Aorta (tissue), 5 donors: ENCODE measurements at regions not wholly inside any gene's neighbourhood (a gene's known extent, or its start where the extent isn't known, plus 50 kb on each side); places are given as distances from the start of the nearest gene placed in this dataset.
A peak's percentile ranks its signal among the peaks of the same experiment; 100 is the strongest.

Experiments
- ATAC-seq: fragments of 200-7000 bp; cut with Tn5 transposase; one replicate; pipeline ENCODE4 v1.9.1; 2022; ENCODE audit warnings: moderate library complexity; ENCODE audit not compliant: low FRiP score
- DNase-seq, 2 donors: peaks; one replicate each; pipeline ENCODE4 v3.0.0-alpha.2; 2020
- H3K27ac ChIP-seq, 2 donors: one replicate each; pipeline ENCODE4 v1.5.1; 2013; ENCODE audit warnings: low read length in 2 of 2, mild to moderate bottlenecking in 2 of 2, moderate library complexity in 2 of 2, control low read depth in 1 of 2, inconsistent platforms in 1 of 2, low read depth in 1 of 2
- H3K27me3 ChIP-seq, 2 donors: one replicate each; pipeline ENCODE4 v1.6.1; 2013; ENCODE audit warnings: control low read depth in 1 of 2, low read length in 1 of 2, mild to moderate bottlenecking in 1 of 2, moderate library complexity in 1 of 2; ENCODE audit not compliant: insufficient read depth in 2 of 2, control insufficient read depth in 1 of 2
- H3K36me3 ChIP-seq, 2 donors: one replicate each; pipeline ENCODE4 v1.6.1; 2013; ENCODE audit warnings: control low read depth in 1 of 2, low read length in 1 of 2, mild to moderate bottlenecking in 1 of 2; ENCODE audit not compliant: insufficient read depth in 2 of 2, control insufficient read depth in 1 of 2
- H3K4me1 ChIP-seq, 2 donors: one replicate each; pipeline ENCODE4 v1.6.1; 2013; ENCODE audit warnings: low read length in 2 of 2, control low read depth in 1 of 2, mild to moderate bottlenecking in 1 of 2, moderate library complexity in 1 of 2; ENCODE audit not compliant: insufficient read depth in 2 of 2, control insufficient read depth in 1 of 2
- H3K4me3 ChIP-seq, 2 donors: one replicate each; pipeline ENCODE4 v1.5.1; 2013; ENCODE audit warnings: low read length in 2 of 2, control low read depth in 1 of 2, mild to moderate bottlenecking in 1 of 2
- H3K9me3 ChIP-seq: one replicate; pipeline ENCODE4 v1.6.1; 2013; ENCODE audit warnings: mild to moderate bottlenecking, low read length; ENCODE audit not compliant: control insufficient read depth
- WGBS, 2 donors: extraction: QIAGEN DNeasy Blood & Tissue Kit; methylation state at CpG; one replicate each; pipeline ENCODE4 v1.1.7; 2013; 5-methylcytosine and 5-hydroxymethylcytosine counted together
- intact Hi-C, 2 donors: fragments of 100-400 bp; cut with DNase I; formaldehyde crosslinking; loops; one replicate each; pipeline versions ENCODE4 v1.14.2 to v1.15.0; 2022
- donor health status: healthy with polysubstance abuse.
- donor health status: Bipolar disorder and iron deficiency.
- donor health status: DM: no; HTN: no; CAD: no.
- donor health status: DM: no; HTN: no; CAD: no.
- donor health status: DM: yes; HTN: yes; CAD: no.

DNA sequence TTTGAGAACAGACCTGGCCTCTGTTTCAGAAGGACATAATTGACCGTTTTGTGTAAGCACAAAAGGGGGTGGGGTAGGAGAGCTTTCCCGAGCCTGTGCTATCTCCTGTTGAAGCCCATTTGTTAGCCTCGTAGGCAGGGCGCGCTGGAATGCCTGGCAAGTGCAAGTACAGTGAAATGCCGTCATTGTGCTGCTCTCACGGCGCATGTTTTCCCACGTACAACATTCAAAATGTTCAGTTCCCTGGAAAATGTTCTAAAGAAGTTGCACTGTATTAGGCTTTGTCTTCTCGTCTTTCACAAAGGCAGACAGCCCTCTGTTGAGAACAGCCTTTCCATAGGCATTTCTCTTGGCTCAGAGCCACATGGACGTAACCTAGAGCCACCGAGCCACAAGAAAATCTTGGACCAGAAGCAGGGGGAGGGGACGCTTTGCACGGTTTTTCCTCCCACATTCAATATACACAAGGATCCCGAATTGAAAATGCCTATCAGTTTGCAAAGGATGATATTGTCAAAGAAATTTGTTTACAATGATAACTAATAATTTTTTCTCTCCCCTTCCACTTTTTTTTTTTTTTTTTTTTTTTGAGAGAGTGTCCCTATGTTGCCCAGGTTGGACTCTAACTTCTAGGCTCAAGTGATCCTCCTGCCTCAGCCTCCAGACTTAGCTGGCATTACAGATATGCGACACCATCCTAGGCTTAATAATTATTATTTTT is 54.6 kb upstream of the RAPGEF2 start:
- Histone ChIP-seq H3K9me3 (no peaks in the 10 kb centered on the region), H3K27me3 (no peaks in the 10 kb centered on the region), H3K27ac (peak overlapping the region in 1 of 2 donors; percentile 62), H3K4me3 (peak overlapping the region in 1 of 2 donors; percentile 26), H3K36me3 (no peaks in the 10 kb centered on the region), H3K4me1 (peaks cover 0 to 6% of the 10 kb centered on the region in 2 donors)
- 8 to 11% methylated on average over 16 of the region's 16 CpGs for WGBS, 2 donors
- peak; percentile 75 for ATAC-seq
- DNase-seq, result peak; percentile 74 to 84
- intact Hi-C loops, result loop anchor here in 1 of 2 donors (10.0 kb wide), 1 partner anchor 126 kb away; no protein-coding TSS in a partner anchor

- no peak for ATAC-seq
- H3K36me3 ChIP-seq, result no peaks in the 10 kb centered on the region
- WGBS, 2 donors, result 57 to 75% methylated on average over 2 of the region's 2 CpGs
- H3K27me3 ChIP-seq, result no peaks in the 10 kb centered on the region
- H3K27ac ChIP-seq, result no peak overlapping the region
- DNase-seq, result no peak
- peaks cover 0 to 6% of the 10 kb centered on the region in 2 donors for H3K4me1 ChIP-seq
- no peak overlapping the region for H3K4me3 ChIP-seq
- intact Hi-C loops, result loop anchor here in 1 of 2 donors (10.0 kb wide), 1 partner anchor 125 kb away; no protein-coding TSS in a partner anchor
- no peaks in the 10 kb centered on the region for H3K9me3 ChIP-seq
Observed at GRCh38 chr4:159049780-159050375, 53.0 kb upstream of the RAPGEF2 start.

DNA sequence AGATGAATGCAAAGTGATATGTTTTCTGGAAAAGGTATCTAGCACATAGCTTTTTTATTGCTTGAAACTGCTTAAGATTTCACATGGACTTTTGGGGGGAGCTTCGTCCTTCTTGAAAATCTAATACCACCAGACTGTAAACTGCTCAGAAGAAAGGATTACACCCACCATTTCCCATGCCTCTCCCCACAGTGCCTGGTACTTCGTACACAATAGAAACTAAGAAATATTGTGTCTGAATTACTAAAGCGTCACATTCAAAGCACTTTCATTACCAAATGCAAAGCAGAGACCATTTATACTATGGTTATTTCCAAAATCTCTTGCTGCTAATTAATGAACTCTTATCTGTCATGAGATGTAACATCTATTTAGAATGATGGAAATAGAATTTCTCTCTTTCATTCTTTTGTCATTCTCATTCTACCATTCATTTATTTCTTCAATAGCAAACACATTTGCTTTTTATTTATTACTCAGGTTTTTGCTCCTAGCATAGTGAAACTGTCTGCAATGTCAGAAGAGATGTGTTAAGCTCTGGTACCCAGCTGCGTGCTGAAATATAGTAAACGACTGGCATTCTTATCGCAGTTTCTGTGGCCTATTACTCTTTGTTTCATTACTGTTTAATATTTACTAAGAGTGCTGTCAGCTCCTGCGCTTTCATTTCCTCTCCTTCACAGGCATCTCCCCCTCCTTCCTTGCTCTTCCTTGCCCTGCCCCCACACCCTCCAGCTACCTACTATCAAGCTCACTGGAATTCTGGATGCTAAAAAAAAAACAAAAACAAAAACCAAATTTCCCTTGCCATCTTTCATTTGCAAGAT is 51.4 kb upstream of the RAPGEF2 start:
- Histone ChIP-seq H3K36me3 (no peaks in the 10 kb centered on the region), H3K27me3 (no peaks in the 10 kb centered on the region), H3K4me1 (peaks cover 0 to 6% of the 10 kb centered on the region in 2 donors), H3K9me3 (no peaks in the 10 kb centered on the region), H3K4me3 (no peak overlapping the region), H3K27ac (no peak overlapping the region)
- intact Hi-C loops, result no loop called here
- DNase-seq (no peak), ATAC-seq (no peak)
- WGBS, 2 donors, result 69% methylated on average over 7 of the region's 7 CpGs

DNA sequence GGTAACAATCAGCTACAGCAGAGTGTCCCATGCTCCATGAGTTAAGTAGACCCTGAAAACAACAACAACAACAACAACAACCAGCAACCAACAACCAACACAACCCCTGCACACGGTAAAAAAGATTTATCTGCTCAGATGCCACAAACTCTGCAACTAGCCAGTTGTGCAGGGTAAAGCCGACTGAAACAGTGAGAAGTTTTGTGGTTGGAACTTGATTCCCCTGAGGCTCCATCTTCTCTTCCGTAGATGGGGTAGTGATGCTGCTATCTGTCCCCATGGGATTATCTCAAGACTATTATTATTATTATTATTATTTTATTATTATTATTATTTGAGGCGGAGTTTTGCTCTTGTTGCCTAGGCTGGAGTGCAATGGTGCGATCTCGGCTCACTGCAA is 50.6 kb upstream of the RAPGEF2 start:
- intact Hi-C loops, result no loop called here
- Histone ChIP-seq H3K4me3 (no peak overlapping the region), H3K9me3 (no peaks in the 10 kb centered on the region), H3K4me1 (peaks cover 0 to 6% of the 10 kb centered on the region in 2 donors), H3K27me3 (no peaks in the 10 kb centered on the region), H3K36me3 (no peaks in the 10 kb centered on the region), H3K27ac (no peak overlapping the region)
- DNase-seq, result no peak
- ATAC-seq, result no peak
- WGBS, 2 donors, result 89 to 93% methylated on average over 6 of the region's 6 CpGs
